H9 (cell line): ENCODE measurements at regions not wholly inside any gene's neighbourhood (a gene's known extent, or its start where the extent isn't known, plus 50 kb on each side); places are given as distances from the start of the nearest gene placed in this dataset.

ENCODE experiments used
- DNase-seq: peaks from one replicate; pipeline ENCODE4 v3.0.0-alpha.2; 2017
- H2AFZ ChIP-seq: one replicate; pipeline ENCODE4 v1.6.1; 2013; ENCODE audit warnings: mild to moderate bottlenecking, low read length, control low read depth, moderate library complexity
- H2AK5ac ChIP-seq: 2 replicates; pipeline ENCODE4 v1.6.1; 2013; ENCODE audit warnings: low read length, control low read depth, mixed read lengths; ENCODE audit not compliant: insufficient read length
- H2BK120ac ChIP-seq: one replicate; pipeline ENCODE4 v1.6.1; 2013; ENCODE audit warnings: low read depth, mild to moderate bottlenecking, low read length, control low read depth, inconsistent platforms; ENCODE audit not compliant: poor library complexity, severe bottlenecking
- H2BK12ac ChIP-seq: 2 replicates; pipeline ENCODE4 v1.6.1; 2013; ENCODE audit warnings: low read length, control low read depth, mixed read lengths, low read depth; ENCODE audit not compliant: insufficient read length
- H2BK15ac ChIP-seq: 2 replicates; pipeline ENCODE4 v1.6.1; 2013; ENCODE audit warnings: low read depth, low read length, control low read depth
- H2BK20ac ChIP-seq: one replicate; pipeline ENCODE4 v1.6.1; 2013; ENCODE audit warnings: low read depth, mild to moderate bottlenecking, low read length, control low read depth, inconsistent platforms; ENCODE audit not compliant: poor library complexity, severe bottlenecking
- H2BK5ac ChIP-seq: 2 replicates; pipeline ENCODE4 v1.6.1; 2013; ENCODE audit warnings: low read length, control low read depth, mixed read lengths; ENCODE audit not compliant: insufficient read length
- H3K14ac ChIP-seq: 2 replicates; pipeline ENCODE4 v1.6.1; 2013; ENCODE audit warnings: low read length, control low read depth; ENCODE audit not compliant: insufficient read depth
- H3K18ac ChIP-seq: 2 replicates; pipeline ENCODE4 v1.6.1; 2013; ENCODE audit warnings: low read depth, mild to moderate bottlenecking, mixed read lengths, low read length, control low read depth; ENCODE audit not compliant: insufficient read length
- H3K23ac ChIP-seq: 2 replicates; pipeline ENCODE4 v1.6.1; 2013; ENCODE audit warnings: low read length, control low read depth, mixed read lengths, low read depth; ENCODE audit not compliant: insufficient read length
- H3K23me2 ChIP-seq: 2 replicates; pipeline ENCODE4 v1.6.1; 2013; ENCODE audit warnings: low read depth, mild to moderate bottlenecking, mixed read lengths, low read length, control low read depth; ENCODE audit not compliant: insufficient read length, poor library complexity, severe bottlenecking
- H3K27ac ChIP-seq: 2 replicates; pipeline ENCODE4 v1.5.1; 2013; ENCODE audit warnings: low read length, control low read depth, mixed read lengths, low read depth; ENCODE audit not compliant: insufficient read length
- H3K27me3 ChIP-seq: 2 replicates; pipeline ENCODE4 v1.6.1; 2013; ENCODE audit warnings: low read length, control low read depth, inconsistent platforms; ENCODE audit not compliant: insufficient read depth
- H3K4ac ChIP-seq: 2 replicates; pipeline ENCODE4 v1.6.1; 2013; ENCODE audit warnings: low read depth, mild to moderate bottlenecking, control low read depth, inconsistent platforms, low read length, moderate library complexity
- H3K4me1 ChIP-seq: 2 replicates; pipeline ENCODE4 v1.6.1; 2013; ENCODE audit warnings: low read length, control low read depth, inconsistent platforms; ENCODE audit not compliant: insufficient read depth
- H3K4me2 ChIP-seq: 2 replicates; pipeline ENCODE4 v1.6.1; 2013; ENCODE audit warnings: low read length, control low read depth, mixed read lengths; ENCODE audit not compliant: insufficient read length, insufficient read depth
- H3K56ac ChIP-seq: 2 replicates; pipeline ENCODE4 v1.6.1; 2013; ENCODE audit warnings: low read depth, mild to moderate bottlenecking, mixed read lengths, low read length, control low read depth; ENCODE audit not compliant: insufficient read length
- H3K79me1 ChIP-seq: 2 replicates; pipeline ENCODE4 v1.6.1; 2013; ENCODE audit warnings: low read depth, mild to moderate bottlenecking, moderate library complexity, low read length, control low read depth, inconsistent platforms; ENCODE audit not compliant: insufficient read depth, poor library complexity, severe bottlenecking
- H3K79me2 ChIP-seq: 2 replicates; pipeline ENCODE4 v1.6.1; 2013; ENCODE audit warnings: low read length, control low read depth, inconsistent platforms; ENCODE audit not compliant: insufficient read depth
- H3K9ac ChIP-seq: 2 replicates; pipeline ENCODE4 v1.6.1; 2013; ENCODE audit warnings: low read length, control low read depth, mixed read lengths; ENCODE audit not compliant: insufficient read length; ENCODE audit errors: extremely low read depth
- H3K9me3 ChIP-seq: one replicate; pipeline ENCODE4 v1.6.1; 2013; ENCODE audit warnings: low read depth, low read length, inconsistent platforms; ENCODE audit not compliant: control insufficient read depth
- H3T11ph ChIP-seq: one replicate; pipeline ENCODE4 v1.6.1; 2013; ENCODE audit warnings: mild to moderate bottlenecking, low read length, control low read depth, inconsistent platforms
- H4K20me1 ChIP-seq: one replicate; pipeline ENCODE4 v1.6.1; 2013; ENCODE audit not compliant: control insufficient read depth, insufficient read length, insufficient read depth
- H4K5ac ChIP-seq: 2 replicates; pipeline ENCODE4 v1.6.1; 2013; ENCODE audit warnings: low read depth, mild to moderate bottlenecking, mixed read lengths, low read length, control low read depth; ENCODE audit not compliant: insufficient read length
- H4K8ac ChIP-seq: replicated peaks from 2 replicates; pipeline ENCODE4 v1.6.1; 2013; ENCODE audit warnings: low read length, control low read depth, mixed read lengths, low read depth; ENCODE audit not compliant: insufficient read length
- H4K91ac ChIP-seq: 2 replicates; pipeline ENCODE4 v1.6.1; 2013; ENCODE audit warnings: low read depth, mild to moderate bottlenecking, moderate library complexity, mixed read lengths, low read length, control low read depth; ENCODE audit not compliant: insufficient read length
- H3K27ac Mint-ChIP-seq, 3 experiments: 2 replicates in 2 of 3; 3 replicates in 1 of 3; pipeline ENCODE4 v1.8.0; 2020 to 2021; ENCODE audit warnings: mixed read lengths in 3 of 3, mild to moderate bottlenecking in 1 of 3, moderate library complexity in 1 of 3
- H3K27me3 Mint-ChIP-seq: 2 replicates; pipeline ENCODE4 v1.8.0; 2021; ENCODE audit warnings: low read depth, mild to moderate bottlenecking, moderate library complexity, mixed read lengths
- H3K36me3 Mint-ChIP-seq, 3 experiments: 2 replicates in 2 of 3; 3 replicates in 1 of 3; pipeline ENCODE4 v1.8.0; 2020 to 2021; ENCODE audit warnings: low read depth in 3 of 3, mixed read lengths in 3 of 3; ENCODE audit not compliant: insufficient read depth in 1 of 3
- H3K4me1 Mint-ChIP-seq, 2 experiments: 2 replicates each; pipeline ENCODE4 v1.8.0; 2020; ENCODE audit warnings: mixed read lengths in 2 of 2
- H3K4me3 Mint-ChIP-seq, 2 experiments: 2 replicates in 1 of 2; 3 replicates in 1 of 2; pipeline ENCODE4 v1.8.0; 2020 to 2021; ENCODE audit warnings: mild to moderate bottlenecking in 2 of 2, mixed read lengths in 2 of 2, moderate library complexity in 1 of 2
- H3K9me3 Mint-ChIP-seq, 2 experiments: 2 replicates in 1 of 2; 3 replicates in 1 of 2; pipeline ENCODE4 v1.8.0; 2020; ENCODE audit warnings: mild to moderate bottlenecking in 2 of 2, mixed read lengths in 2 of 2, moderate library complexity in 1 of 2
- WGBS: extraction: QIAGEN DNeasy Blood & Tissue Kit; methylation state at CpG from one replicate; pipeline ENCODE4 v1.1.7; 2013; ENCODE audit warnings: missing lambda C conversion rate, low lambda C conversion rate, mixed read lengths; ENCODE audit not compliant: insufficient read length; ENCODE audit errors: extremely low coverage; 5-methylcytosine and 5-hydroxymethylcytosine counted together
- TF ChIP-seq, protein P1 (sequence below): fragments of 200-600 bp; sonication (generic); conservative IDR thresholded peaks from 3 replicates; pipeline ENCODE4 v1.8.0; 2021; ENCODE audit warnings: antibody characterized with exemption, mild to moderate bottlenecking

DNA sequence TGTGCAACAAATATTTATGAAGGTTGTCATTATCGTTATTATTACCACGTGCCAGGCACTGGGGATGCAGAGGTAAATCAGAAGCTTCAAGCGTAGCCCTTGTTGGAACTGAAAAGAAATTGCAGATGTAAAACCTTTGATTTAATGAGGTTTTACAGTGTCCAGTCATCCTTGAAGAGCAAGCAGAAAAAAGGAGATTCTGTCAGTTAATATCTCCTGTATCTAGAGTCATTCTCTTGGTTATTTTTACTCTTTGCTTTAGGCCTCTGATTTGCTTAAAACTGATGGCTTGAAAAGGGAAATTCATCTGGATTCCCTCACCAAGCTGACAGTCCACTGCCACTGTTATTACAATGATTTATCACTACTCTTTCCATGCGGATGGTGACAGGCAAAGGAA lies 179.3 kb downstream of the GALC start:
- Histone ChIP-seq H2BK5ac (no peak overlapping the region), H3K23me2 (no peaks in the 10 kb centered on the region), H3K27me3 (no peaks in the 10 kb centered on the region), H3K56ac (no peak overlapping the region), H4K5ac (no peak overlapping the region), H4K91ac (no peak overlapping the region), H3K18ac (no peak overlapping the region), H3K14ac (no peak overlapping the region), H3K4ac (no peak overlapping the region), H3K79me1 (no peaks in the 10 kb centered on the region), H3K27ac (no peak overlapping the region), H3K79me2 (no peaks in the 10 kb centered on the region), H2BK120ac (no peak overlapping the region), H3K9me3 (no peaks in the 10 kb centered on the region), H4K20me1 (no peaks in the 10 kb centered on the region), H3K4me1 (no peaks in the 10 kb centered on the region), H2AK5ac (no peak overlapping the region), H2BK20ac (no peak overlapping the region), H2BK12ac (no peak overlapping the region), H3K4me2 (no peak overlapping the region), H3K9ac (no peak overlapping the region), H4K8ac (no peak overlapping the region), H3T11ph (no peak overlapping the region), H3K23ac (no peak overlapping the region), H2BK15ac (no peak overlapping the region), H2AFZ (no peak overlapping the region)
- WGBS, result no CpG with 5 or more reads among the region's 4 CpGs
- no peak for DNase-seq
- Mint-ChIP-seq H3K36me3 (no peaks in the 10 kb centered on the region), H3K27me3 (no peaks in the 10 kb centered on the region; the same call in 1 of the 2 replicates), H3K4me3 (no peak overlapping the region), H3K9me3 (peaks cover 0 to 3% of the 10 kb centered on the region in 2 experiments; a peak in 1 of 5 replicates), H3K27ac (no peak overlapping the region), H3K4me1 (peaks cover 0 to 3% of the 10 kb centered on the region in 2 experiments; a peak in 2 of 4 replicates)
- TF ChIP-seq, protein P1, sequence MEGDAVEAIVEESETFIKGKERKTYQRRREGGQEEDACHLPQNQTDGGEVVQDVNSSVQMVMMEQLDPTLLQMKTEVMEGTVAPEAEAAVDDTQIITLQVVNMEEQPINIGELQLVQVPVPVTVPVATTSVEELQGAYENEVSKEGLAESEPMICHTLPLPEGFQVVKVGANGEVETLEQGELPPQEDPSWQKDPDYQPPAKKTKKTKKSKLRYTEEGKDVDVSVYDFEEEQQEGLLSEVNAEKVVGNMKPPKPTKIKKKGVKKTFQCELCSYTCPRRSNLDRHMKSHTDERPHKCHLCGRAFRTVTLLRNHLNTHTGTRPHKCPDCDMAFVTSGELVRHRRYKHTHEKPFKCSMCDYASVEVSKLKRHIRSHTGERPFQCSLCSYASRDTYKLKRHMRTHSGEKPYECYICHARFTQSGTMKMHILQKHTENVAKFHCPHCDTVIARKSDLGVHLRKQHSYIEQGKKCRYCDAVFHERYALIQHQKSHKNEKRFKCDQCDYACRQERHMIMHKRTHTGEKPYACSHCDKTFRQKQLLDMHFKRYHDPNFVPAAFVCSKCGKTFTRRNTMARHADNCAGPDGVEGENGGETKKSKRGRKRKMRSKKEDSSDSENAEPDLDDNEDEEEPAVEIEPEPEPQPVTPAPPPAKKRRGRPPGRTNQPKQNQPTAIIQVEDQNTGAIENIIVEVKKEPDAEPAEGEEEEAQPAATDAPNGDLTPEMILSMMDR, result no peak
